GM20431 (cell line): ENCODE measurements at regions not wholly inside any gene's neighbourhood (a gene's known extent, or its start where the extent isn't known, plus 50 kb on each side); places are given as distances from the start of the nearest gene placed in this dataset.
"Not testable (repeated sequence)": the region's sequence is repeated elsewhere in the genome, so short reads cannot be mapped to it uniquely, and the experiment has no call there.

ENCODE experiments used
- in situ Hi-C: fragments of 300-500 bp; cut with MseI, MboI; formaldehyde crosslinking; loops from one replicate; pipeline ENCODE4 v1.15.0; 2020; ENCODE audit warnings: low sequenced_read_pairs; ENCODE audit not compliant: unreplicated experiment

DNA sequence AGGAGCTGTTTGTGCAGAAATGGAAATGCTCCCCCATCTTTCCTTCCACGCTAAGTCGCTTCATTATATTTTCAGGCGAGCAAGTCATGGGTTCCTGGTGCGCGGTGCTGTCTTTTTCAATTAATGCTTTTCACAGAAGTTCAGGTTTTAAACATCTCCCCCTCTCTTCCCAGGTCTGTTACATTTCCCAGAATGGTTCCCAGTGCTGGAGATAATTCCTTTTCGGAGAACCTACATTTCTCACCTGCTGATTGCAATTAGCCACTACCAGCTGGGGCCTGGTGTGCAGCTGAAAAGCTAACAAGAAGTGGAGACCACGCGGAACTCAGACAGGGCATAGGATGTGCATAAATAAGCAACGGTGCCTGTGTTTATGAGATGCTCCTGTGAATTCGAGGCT lies 217.8 kb downstream of the MID1IP1 start:
- in situ Hi-C loops = no loop called here

DNA sequence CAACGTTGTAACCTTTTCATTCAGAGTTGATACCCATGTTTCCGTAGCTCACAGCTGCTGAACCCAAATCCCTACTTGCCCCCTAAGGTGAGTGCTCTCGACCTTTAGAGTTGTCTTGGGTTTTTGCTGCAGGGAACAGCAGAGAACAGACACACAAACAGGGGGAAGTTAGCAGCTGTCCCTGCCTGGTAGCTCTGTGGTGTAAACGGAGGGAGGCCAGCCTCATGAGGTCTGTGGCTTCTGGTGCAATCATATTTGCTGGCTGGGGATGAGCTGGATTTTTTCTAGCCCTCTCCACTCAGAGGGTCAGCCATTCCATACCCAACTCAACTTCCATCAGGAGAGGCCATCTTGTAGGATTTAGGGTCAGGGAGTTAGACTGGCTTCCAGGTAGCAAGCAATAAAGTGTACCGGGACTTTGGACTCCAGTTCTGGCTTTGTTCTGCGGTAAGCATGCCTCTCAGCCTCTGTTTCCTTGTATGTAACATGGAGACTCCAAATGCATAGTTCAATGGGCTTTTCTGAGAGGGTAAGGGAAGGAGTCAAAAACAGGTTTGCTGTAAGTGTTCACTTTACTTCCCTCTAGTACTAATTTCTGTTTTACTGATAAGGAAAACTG lies 218.9 kb downstream of the MID1IP1 start:
- in situ Hi-C loops = no loop called here

- in situ Hi-C loops = no loop called here
Measured at GRCh38 chrX:39022106-39022505, 220.8 kb downstream of the MID1IP1 start.

- in situ Hi-C loops = no loop called here
Measured at GRCh38 chrX:39029221-39029620, 228.0 kb downstream of the MID1IP1 start.

- in situ Hi-C loops = no loop called here
Measured at GRCh38 chrX:39030636-39031035, 229.4 kb downstream of the MID1IP1 start.

DNA sequence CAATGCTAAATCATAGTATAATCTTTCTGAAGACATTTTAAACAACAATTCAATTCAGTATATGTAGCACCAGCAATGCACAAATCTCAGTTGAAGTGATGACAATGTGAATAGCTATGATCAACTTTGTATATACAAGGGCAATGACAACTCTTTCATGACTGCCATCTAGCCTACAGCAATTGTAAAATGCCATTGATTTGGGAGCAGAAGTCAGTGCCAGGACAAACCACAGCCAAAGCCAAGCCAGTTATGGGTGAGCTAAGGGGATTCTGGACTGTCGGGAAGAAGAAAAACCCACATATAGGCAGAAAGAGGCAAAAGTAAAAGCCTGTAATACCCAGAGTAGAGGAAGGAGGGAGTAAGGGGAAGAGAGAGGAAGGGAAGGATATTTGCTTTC lies 238.6 kb downstream of the MID1IP1 start:
- in situ Hi-C loops = no loop called here

GRCh38 chrX:39043838-39044550 lies 242.7 kb downstream of the MID1IP1 start:
- in situ Hi-C loops = no loop called here

GRCh38 chrX:39047174-39047573 lies 245.9 kb downstream of the MID1IP1 start:
- in situ Hi-C loops = no loop called here

DNA sequence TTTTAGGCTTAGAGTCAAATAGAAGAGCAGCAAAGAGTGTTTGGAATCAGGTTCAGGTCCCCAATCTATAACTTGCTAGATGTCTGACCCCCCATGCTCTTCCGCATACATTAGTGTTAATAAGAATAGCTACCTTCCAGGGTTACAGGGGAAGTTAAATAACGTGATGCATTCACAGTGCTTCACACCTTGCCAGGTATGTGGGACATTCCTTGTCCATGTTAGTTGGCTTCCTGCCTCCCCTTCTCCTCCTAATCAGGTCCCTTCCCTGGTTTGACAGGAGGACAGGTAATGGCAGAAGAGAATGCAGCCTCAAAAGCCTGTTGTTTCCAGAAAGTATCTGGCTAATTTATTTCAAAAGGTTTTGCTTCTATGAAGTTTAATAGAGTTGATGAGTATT lies 248.7 kb downstream of the MID1IP1 start:
- in situ Hi-C loops = no loop called here

DNA sequence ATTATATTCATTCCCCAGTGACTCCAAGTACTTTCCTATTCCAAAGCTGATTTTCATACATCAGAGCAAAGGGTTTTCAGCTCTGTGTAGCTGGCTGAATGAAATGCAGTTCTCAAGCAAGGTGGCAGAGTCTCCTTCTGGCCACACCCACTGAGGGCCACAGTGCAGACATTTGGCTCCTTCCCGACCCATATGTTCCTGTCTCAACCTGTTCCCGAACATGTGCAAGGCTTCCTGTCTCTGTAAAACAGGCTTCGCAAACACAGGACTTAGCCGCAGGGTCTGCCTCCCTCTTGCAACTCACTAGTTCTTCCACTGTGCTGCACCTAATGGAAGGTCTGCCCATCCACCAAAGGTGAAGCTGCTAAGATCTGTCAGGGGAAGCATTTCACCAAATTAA lies 249.2 kb downstream of the MID1IP1 start:
- in situ Hi-C loops = no loop called here

DNA sequence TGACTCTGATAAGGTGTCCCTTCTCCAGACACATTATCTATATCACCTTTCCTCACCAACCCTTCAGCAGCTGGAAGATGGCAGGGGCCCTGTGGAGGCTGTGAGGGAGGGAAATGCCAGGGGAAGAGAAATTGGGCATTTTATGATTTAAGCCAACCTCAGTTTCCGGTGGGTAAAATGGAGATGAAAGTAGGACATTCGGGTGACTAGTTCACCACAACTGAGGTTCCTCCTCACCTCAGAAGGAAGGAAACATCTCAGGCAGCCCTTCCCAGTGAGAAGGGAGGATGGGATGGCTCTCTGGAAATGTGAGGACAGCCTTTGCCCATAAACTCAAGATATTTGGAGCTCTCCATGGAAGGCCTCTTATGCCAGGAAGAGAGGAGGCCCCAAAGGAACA lies 251.5 kb downstream of the MID1IP1 start:
- in situ Hi-C loops = no loop called here

- in situ Hi-C loops = no loop called here
Measured at GRCh38 chrX:39058724-39059123, 257.5 kb downstream of the MID1IP1 start.

DNA sequence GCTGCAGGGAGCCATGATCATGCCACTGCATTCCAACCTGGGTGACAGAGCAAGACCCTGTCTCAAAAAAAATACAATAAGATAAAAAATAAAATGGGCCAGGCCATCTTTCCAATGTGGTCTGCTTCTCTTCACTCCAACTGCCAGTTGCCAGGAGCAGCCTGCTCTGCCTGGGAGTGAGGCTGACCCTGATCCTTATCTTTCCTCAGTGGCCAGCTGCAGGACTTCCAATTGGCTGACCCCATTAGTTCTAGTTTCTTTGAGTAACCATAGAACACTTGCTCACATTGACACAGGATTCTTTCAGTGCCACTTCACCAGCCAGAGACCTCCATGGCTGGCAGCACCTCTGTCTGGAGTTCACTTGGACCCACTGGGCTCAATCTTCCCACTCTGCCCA lies 258.6 kb downstream of the MID1IP1 start:
- in situ Hi-C loops = no loop called here

DNA sequence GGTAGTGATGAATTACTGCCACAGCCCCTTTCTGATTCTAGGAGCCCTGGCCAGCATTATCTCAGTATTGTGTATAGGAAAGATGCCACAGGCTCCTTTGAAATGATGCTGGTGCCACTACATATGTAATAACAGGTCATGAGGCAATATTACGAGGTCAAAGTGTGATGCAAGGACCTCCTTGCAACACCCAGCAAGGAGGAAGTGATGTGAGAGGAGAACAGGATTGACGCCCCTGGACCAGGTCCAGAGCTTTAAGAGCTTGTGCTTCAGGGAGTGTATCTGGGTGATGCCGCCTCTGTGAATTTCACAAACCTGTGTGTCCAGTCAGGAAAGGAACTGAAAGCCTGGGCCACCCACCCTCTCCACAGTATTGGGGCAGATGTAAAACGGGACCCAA lies 261.8 kb downstream of the MID1IP1 start:
- in situ Hi-C loops = no loop called here

- in situ Hi-C loops = no loop called here
Measured at GRCh38 chrX:39063702-39064101, 262.4 kb downstream of the MID1IP1 start.

- in situ Hi-C loops = no loop called here
Measured at GRCh38 chrX:39065051-39065871, 264.0 kb downstream of the MID1IP1 start.

- in situ Hi-C loops = no loop called here
Measured at GRCh38 chrX:39067866-39068265, 266.6 kb downstream of the MID1IP1 start.

GRCh38 chrX:39068634-39069033 lies 267.4 kb downstream of the MID1IP1 start:
- in situ Hi-C loops = not testable (repeated sequence)

DNA sequence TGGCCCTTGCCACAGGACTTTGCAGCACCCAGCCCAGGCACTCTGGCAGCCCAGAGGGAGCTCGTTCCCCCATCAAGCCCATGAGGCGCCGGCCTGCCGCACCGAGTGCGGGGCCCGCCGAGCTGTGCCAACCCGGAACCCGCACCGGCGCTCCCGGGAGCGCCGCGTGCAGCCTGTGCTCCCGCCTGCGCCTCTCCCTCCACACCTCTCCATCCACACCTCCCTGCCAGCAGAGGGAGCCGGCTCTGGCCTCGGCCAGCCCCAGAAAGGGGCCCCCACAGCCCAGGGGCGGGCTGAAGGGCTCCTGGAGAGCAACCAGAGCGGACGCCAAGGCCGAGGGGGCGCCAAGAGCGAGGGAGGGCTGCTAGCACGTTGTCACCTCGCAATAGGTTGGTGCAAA lies 268.8 kb downstream of the MID1IP1 start:
- in situ Hi-C loops = no loop called here

- in situ Hi-C loops = no loop called here
Measured at GRCh38 chrX:39073131-39073530, 271.9 kb downstream of the MID1IP1 start.

DNA sequence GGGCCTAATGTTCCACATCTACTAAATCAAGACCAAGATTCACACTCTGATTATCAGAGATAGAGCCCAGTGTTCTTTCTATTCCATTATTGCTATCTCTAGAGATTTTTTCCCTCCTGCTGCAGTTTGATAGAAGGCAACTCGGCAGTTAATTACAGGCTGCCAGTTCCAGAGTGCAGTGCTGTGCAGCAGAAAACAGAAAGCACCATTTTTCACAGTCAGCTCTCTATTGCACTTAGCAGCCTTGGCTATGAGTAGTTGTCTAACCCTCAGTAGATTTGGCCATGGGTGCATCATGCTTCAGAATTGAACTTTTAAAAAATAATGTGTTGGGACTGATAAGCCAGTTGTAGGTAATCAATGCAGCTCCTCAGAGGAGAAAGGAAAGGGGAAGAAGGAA lies 295.3 kb downstream of the MID1IP1 start:
- in situ Hi-C loops = no loop called here
